Progenitor cell of endocrine pancreas (in vitro differentiated cells): ENCODE measurements at regions not wholly inside any gene's neighbourhood (a gene's known extent, or its start where the extent isn't known, plus 50 kb on each side); places are given as distances from the start of the nearest gene placed in this dataset.

ENCODE experiments used
- DNase-seq: peaks from one replicate; pipeline ENCODE4 v3.0.0; 2021; ENCODE audit warnings: low spot score; ENCODE audit not compliant: unreplicated experiment
- H3K27ac Mint-ChIP-seq: 2 replicates; pipeline ENCODE4 v1.8.0; 2021; ENCODE audit warnings: mild to moderate bottlenecking, moderate library complexity, mixed read lengths
- H3K27me3 Mint-ChIP-seq: 2 replicates; pipeline ENCODE4 v1.8.0; 2021; ENCODE audit warnings: mixed read lengths
- H3K36me3 Mint-ChIP-seq: 2 replicates; pipeline ENCODE4 v1.8.0; 2022; ENCODE audit warnings: mixed read lengths; ENCODE audit not compliant: insufficient read depth
- H3K4me1 Mint-ChIP-seq: 2 replicates; pipeline ENCODE4 v1.8.0; 2021; ENCODE audit warnings: low read depth, mixed read lengths
- H3K4me3 Mint-ChIP-seq: 2 replicates; pipeline ENCODE4 v1.8.0; 2021; ENCODE audit warnings: low read depth, mild to moderate bottlenecking, moderate library complexity, mixed read lengths
- H3K9me3 Mint-ChIP-seq: 2 replicates; pipeline ENCODE4 v1.8.0; 2021; ENCODE audit warnings: low read depth, mixed read lengths
- CTCF ChIP-seq: fragments of 200-600 bp; sonication (generic); IDR thresholded peaks from one replicate; pipeline ENCODE4 v1.5.0; 2021; ENCODE audit warnings: antibody characterized with exemption, mild to moderate bottlenecking; ENCODE audit not compliant: unreplicated experiment

DNA sequence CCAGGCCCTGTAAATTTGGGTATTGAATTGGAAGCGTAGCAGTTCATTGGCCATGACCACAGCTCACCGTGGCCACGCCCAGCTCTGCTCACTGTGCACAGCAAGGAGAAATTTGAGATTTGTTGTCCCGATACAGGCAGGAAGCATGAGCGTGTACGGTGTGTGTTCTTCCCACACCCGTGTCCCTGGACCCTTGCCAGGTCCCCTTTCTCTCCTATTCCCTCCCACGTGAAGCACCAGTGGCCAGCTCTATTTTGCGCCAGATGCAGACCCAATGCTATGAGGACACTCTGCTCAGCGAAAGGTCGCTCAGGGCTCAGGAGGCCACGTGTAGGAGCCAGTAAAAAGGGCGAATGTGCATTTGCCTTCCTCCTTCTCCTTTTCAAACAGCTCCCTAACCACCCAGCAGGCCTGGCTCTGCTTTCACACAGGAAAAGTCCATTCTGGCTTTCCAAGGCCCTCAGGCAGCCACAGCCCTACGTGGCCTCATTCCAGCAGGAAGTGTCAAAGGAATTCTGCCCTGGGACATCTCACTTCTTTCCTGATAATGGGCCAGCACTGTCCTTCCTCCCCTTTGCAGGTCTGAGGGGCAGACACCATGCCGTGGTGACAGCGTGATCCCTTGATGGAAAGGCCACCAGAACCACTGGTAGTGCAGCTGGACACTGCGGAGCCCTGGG is 499.2 kb upstream of the CDH4 start:
- H3K4me3 Mint-ChIP-seq = no peak overlapping the region
- peaks cover 1% of the 10 kb centered on the region for H3K4me1 Mint-ChIP-seq
- DNase-seq = no peak
- no peaks in the 10 kb centered on the region for H3K36me3 Mint-ChIP-seq
- H3K27ac Mint-ChIP-seq = no peak overlapping the region
- no peak for TF ChIP-seq CTCF
- peaks cover 4% of the 10 kb centered on the region for H3K9me3 Mint-ChIP-seq
- H3K27me3 Mint-ChIP-seq = peaks cover 16% of the 10 kb centered on the region

DNA sequence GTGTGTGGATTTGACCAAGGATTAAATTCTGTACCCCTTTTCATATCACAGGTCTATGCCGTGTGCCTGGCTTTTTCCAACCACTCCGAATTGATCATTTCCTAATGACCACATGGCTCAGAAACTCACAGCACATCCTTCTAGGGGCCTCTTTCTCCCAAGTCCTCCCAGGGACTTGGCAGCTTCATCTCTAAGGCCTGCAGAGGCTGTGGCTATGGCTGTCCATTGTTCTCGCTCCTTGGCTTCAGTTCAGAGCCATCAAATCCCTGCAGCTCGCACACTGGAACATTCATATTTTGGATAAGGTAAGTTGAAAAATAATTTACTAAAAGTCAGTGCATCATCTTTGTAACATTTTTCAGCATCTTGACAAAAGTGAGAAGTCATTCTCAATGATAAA is 497.2 kb upstream of the CDH4 start:
- Mint-ChIP-seq H3K4me1 (peaks cover 1% of the 10 kb centered on the region), H3K27ac (no peak overlapping the region), H3K36me3 (no peaks in the 10 kb centered on the region), H3K4me3 (no peak overlapping the region), H3K9me3 (peaks cover 4% of the 10 kb centered on the region), H3K27me3 (peaks cover 8% of the 10 kb centered on the region)
- no peak for DNase-seq
- no peak for TF ChIP-seq CTCF

- no peak overlapping the region for H3K4me3 Mint-ChIP-seq
- H3K27ac Mint-ChIP-seq = no peak overlapping the region
- no peaks in the 10 kb centered on the region for H3K9me3 Mint-ChIP-seq
- H3K27me3 Mint-ChIP-seq = peaks cover 15% of the 10 kb centered on the region
- H3K4me1 Mint-ChIP-seq = no peaks in the 10 kb centered on the region
- DNase-seq = no peak
- H3K36me3 Mint-ChIP-seq = no peaks in the 10 kb centered on the region
- TF ChIP-seq CTCF = no peak
Observed at GRCh38 chr20:60759651-60760050, 492.4 kb upstream of the CDH4 start.

GRCh38 chr20:60760256-60761000 is 491.6 kb upstream of the CDH4 start:
- no peaks in the 10 kb centered on the region for H3K36me3 Mint-ChIP-seq
- peaks cover 15% of the 10 kb centered on the region for H3K27me3 Mint-ChIP-seq
- no peaks in the 10 kb centered on the region for H3K9me3 Mint-ChIP-seq
- no peak overlapping the region for H3K4me3 Mint-ChIP-seq
- no peak for TF ChIP-seq CTCF
- DNase-seq = no peak
- no peaks in the 10 kb centered on the region for H3K4me1 Mint-ChIP-seq
- H3K27ac Mint-ChIP-seq = no peak overlapping the region

- H3K27me3 Mint-ChIP-seq = peaks cover 15% of the 10 kb centered on the region
- H3K27ac Mint-ChIP-seq = no peak overlapping the region
- H3K4me3 Mint-ChIP-seq = no peak overlapping the region
- no peaks in the 10 kb centered on the region for H3K36me3 Mint-ChIP-seq
- TF ChIP-seq CTCF = no peak
- no peak for DNase-seq
- H3K9me3 Mint-ChIP-seq = no peaks in the 10 kb centered on the region
- no peaks in the 10 kb centered on the region for H3K4me1 Mint-ChIP-seq
Observed at GRCh38 chr20:60761056-60761455, 491.0 kb upstream of the CDH4 start.
